Prostate gland (tissue), 2 donors: ENCODE measurements at regions not wholly inside any gene's neighbourhood (a gene's known extent, or its start where the extent isn't known, plus 50 kb on each side); places are given as distances from the start of the nearest gene placed in this dataset.

Experiments used
- POLR2A ChIP-seq: fragments of 450-650 bp; IDR thresholded peaks from one replicate; pipeline ENCODE4 v1.6.1; 2016; ENCODE audit warnings: antibody characterized with exemption, mild to moderate bottlenecking
- TF ChIP-seq, protein P1 (sequence below), 4 experiments: fragments of 200-600 bp in 2 of 4; fragments of 450-650 bp in 2 of 4; sonication (generic) in 2 of 4; IDR thresholded peaks; 1 replicate in 3 of 4; 2 replicates in 1 of 4; pipeline ENCODE4 v1.5.1; 2016 to 2019; ENCODE audit warnings: antibody characterized with exemption in 4 of 4, mild to moderate bottlenecking in 2 of 4, moderate library complexity in 2 of 4

DNA sequence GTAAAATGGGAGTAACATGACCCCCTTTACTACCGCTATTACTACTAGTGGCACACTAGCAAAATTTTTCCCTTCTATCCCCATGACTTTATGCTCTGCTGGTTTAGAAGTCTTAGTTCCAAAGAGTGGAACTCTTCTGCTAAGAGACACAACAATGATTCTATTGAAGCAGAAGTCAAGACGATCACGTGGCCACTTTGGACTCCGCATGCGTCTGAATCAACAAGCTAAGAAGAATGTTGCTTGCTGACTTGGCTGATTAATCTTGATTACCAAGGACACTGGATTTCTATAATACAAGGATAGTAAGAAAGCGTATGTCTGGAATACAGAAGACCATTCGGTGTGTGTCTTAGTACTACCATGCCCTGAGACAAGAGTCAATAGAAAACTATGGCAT, 244.7 kb upstream of the BTBD3 start:
- no peak for TF ChIP-seq POLR2A
- TF ChIP-seq, protein P1, sequence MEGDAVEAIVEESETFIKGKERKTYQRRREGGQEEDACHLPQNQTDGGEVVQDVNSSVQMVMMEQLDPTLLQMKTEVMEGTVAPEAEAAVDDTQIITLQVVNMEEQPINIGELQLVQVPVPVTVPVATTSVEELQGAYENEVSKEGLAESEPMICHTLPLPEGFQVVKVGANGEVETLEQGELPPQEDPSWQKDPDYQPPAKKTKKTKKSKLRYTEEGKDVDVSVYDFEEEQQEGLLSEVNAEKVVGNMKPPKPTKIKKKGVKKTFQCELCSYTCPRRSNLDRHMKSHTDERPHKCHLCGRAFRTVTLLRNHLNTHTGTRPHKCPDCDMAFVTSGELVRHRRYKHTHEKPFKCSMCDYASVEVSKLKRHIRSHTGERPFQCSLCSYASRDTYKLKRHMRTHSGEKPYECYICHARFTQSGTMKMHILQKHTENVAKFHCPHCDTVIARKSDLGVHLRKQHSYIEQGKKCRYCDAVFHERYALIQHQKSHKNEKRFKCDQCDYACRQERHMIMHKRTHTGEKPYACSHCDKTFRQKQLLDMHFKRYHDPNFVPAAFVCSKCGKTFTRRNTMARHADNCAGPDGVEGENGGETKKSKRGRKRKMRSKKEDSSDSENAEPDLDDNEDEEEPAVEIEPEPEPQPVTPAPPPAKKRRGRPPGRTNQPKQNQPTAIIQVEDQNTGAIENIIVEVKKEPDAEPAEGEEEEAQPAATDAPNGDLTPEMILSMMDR (IDR thresholded peaks at IDR 0.05) = no peak
